OCI-LY7 (cell line): ENCODE measurements at regions not wholly inside any gene's neighbourhood (a gene's known extent, or its start where the extent isn't known, plus 50 kb on each side); places are given as distances from the start of the nearest gene placed in this dataset.
A peak's percentile ranks its signal among the peaks of the same experiment; 100 is the strongest.

Source experiments
- CTCF ChIP-seq: fragments of 200-600 bp; sonication (generic); conservative IDR thresholded peaks from 2 replicates; pipeline ENCODE4 v1.5.1; 2014; ENCODE audit warnings: mild to moderate bottlenecking, antibody characterized with exemption, low read length, moderate library complexity, mixed read lengths
- EZH2phosphoT487 ChIP-seq: fragments of 200-600 bp; sonication (generic); IDR thresholded peaks from 2 replicates; pipeline ENCODE4 v1.6.1; 2018; ENCODE audit warnings: low read depth, borderline replicate concordance, mild to moderate bottlenecking, mixed run types, antibody characterized with exemption, low read length, moderate library complexity, mixed read lengths

- TF ChIP-seq CTCF (peak; percentile 77), EZH2phosphoT487 (no peak)
These were observed 379.6 kb downstream of the LRIG3 start for GRCh38 chr12:58540480-58541299.
